ENCODE measurements at regions not wholly inside any gene's neighbourhood (a gene's known extent, or its start where the extent isn't known, plus 50 kb on each side); places are given as distances from the start of the nearest gene placed in this dataset.

- TF ChIP-seq POLR2A (IDR thresholded peaks at IDR 0.05; ENCODE audit: low read length) (no peak), GATA1 (IDR thresholded peaks at IDR 0.05; ENCODE audit: low read depth, low read length) (no peak)
These were observed 173.8 kb downstream of the RPLP1 start for GRCh38 chr15:69626095-69627066.
